PC-3 (cell line): ENCODE measurements at regions not wholly inside any gene's neighbourhood (a gene's known extent, or its start where the extent isn't known, plus 50 kb on each side); places are given as distances from the start of the nearest gene placed in this dataset.

Experiments
- ATAC-seq: fragments of 200-7000 bp; cut with Tn5 transposase; 2 replicates; pipeline ENCODE4 v1.9.1; 2020; ENCODE audit warnings: mild to moderate bottlenecking, moderate library complexity
- BruUV-seq: library from RNA; stranded (reverse); fragments of 400-500 nt; replicated peaks from 2 replicates; lab custom pipeline; 2021; lab: Mats Ljungman, UMichigan
- CTCF ChIA-PET: fragments of 300-600 bp; sonication (Branson Sonifier 250); formaldehyde crosslinking; loops from one replicate; lab custom pipeline; 2022; ENCODE audit warnings: antibody characterized with exemption; lab: Charles Lee
- POLR2A ChIA-PET: fragments of 300-600 bp; sonication (Branson Sonifier 250); formaldehyde crosslinking; loops from one replicate; lab custom pipeline; 2022; ENCODE audit warnings: antibody characterized with exemption; ENCODE audit not compliant: unreplicated experiment; lab: Charles Lee
- DNase-seq: peaks from one replicate; pipeline ENCODE4 v3.0.0-alpha.2; 2015
- H2AFZ ChIP-seq: fragments of 300-600 bp; sonication (generic); 2 replicates; pipeline ENCODE4 v1.6.0; 2016; ENCODE audit warnings: antibody characterized with exemption, low read length
- H3F3A ChIP-seq: fragments of 300-600 bp; sonication (generic); one replicate; pipeline ENCODE4 v1.6.0; 2017; ENCODE audit warnings: antibody characterized with exemption, low read length, control low read depth, mild to moderate bottlenecking; ENCODE audit not compliant: unreplicated experiment
- H3K27ac ChIP-seq: fragments of 300-600 bp; sonication (generic); 2 replicates; pipeline ENCODE4 v1.5.1; 2016; ENCODE audit warnings: mild to moderate bottlenecking, low read length
- H3K27me3 ChIP-seq: fragments of 300-600 bp; sonication (generic); 2 replicates; pipeline ENCODE4 v1.6.1; 2016; ENCODE audit warnings: low read length, mixed read lengths
- H3K36me3 ChIP-seq: fragments of 300-600 bp; sonication (generic); 2 replicates; pipeline ENCODE4 v1.6.1; 2016; ENCODE audit warnings: low read depth, mixed run types, low read length, mixed read lengths
- H3K4me1 ChIP-seq: fragments of 300-600 bp; sonication (generic); 2 replicates; pipeline ENCODE4 v1.5.1; 2016; ENCODE audit warnings: low read length; ENCODE audit not compliant: insufficient read depth
- H3K4me2 ChIP-seq: fragments of 300-600 bp; sonication (generic); 2 replicates; pipeline ENCODE4 v1.6.0; 2016; ENCODE audit warnings: low read length
- H3K4me3 ChIP-seq: fragments of 300-600 bp; sonication (generic); 2 replicates; pipeline ENCODE4 v1.5.1; 2016; ENCODE audit warnings: mild to moderate bottlenecking, low read length, mixed read lengths
- H3K79me2 ChIP-seq: fragments of 300-600 bp; sonication (generic); 2 replicates; pipeline ENCODE4 v1.6.1; 2017; ENCODE audit warnings: low read length, mixed read lengths
- H3K9ac ChIP-seq: fragments of 300-600 bp; sonication (generic); 2 replicates; pipeline ENCODE4 v1.6.0; 2016; ENCODE audit warnings: mild to moderate bottlenecking, low read length
- H3K9me2 ChIP-seq: fragments of 300-600 bp; sonication (generic); replicated peaks from 2 replicates; pipeline ENCODE4 v1.6.1; 2016; ENCODE audit warnings: mixed run types, low read length, mixed read lengths
- H3K9me3 ChIP-seq: fragments of 300-600 bp; sonication (generic); 2 replicates; pipeline ENCODE4 v1.6.1; 2016; ENCODE audit warnings: low read length, mixed read lengths
- H4K20me1 ChIP-seq: fragments of 300-600 bp; sonication (generic); 2 replicates; pipeline ENCODE4 v1.6.1; 2016; ENCODE audit warnings: low read length, mixed read lengths
- EZH2 ChIP-seq: fragments of 300-600 bp; sonication (generic); IDR thresholded peaks from one replicate; pipeline ENCODE4 v1.6.1; 2017; ENCODE audit warnings: antibody characterized with exemption, mild to moderate bottlenecking, low read length; ENCODE audit not compliant: unreplicated experiment
- EZH2phosphoT487 ChIP-seq: fragments of 300-600 bp; sonication (generic); IDR thresholded peaks from 2 replicates; pipeline ENCODE4 v1.6.1; 2018; ENCODE audit warnings: mild to moderate bottlenecking, antibody characterized with exemption, low read length, borderline replicate concordance
- intact Hi-C: fragments of 100-400 bp; cut with micrococcal nuclease; formaldehyde crosslinking; loops from 2 replicates; pipeline ENCODE4 v1.9.0; 2023
- TF ChIP-seq, protein P1 (sequence below): fragments of 300-600 bp; sonication (generic); conservative IDR thresholded peaks from 2 replicates; pipeline ENCODE4 v1.5.1; 2017; ENCODE audit warnings: antibody characterized with exemption, low read depth, mild to moderate bottlenecking, low read length

DNA sequence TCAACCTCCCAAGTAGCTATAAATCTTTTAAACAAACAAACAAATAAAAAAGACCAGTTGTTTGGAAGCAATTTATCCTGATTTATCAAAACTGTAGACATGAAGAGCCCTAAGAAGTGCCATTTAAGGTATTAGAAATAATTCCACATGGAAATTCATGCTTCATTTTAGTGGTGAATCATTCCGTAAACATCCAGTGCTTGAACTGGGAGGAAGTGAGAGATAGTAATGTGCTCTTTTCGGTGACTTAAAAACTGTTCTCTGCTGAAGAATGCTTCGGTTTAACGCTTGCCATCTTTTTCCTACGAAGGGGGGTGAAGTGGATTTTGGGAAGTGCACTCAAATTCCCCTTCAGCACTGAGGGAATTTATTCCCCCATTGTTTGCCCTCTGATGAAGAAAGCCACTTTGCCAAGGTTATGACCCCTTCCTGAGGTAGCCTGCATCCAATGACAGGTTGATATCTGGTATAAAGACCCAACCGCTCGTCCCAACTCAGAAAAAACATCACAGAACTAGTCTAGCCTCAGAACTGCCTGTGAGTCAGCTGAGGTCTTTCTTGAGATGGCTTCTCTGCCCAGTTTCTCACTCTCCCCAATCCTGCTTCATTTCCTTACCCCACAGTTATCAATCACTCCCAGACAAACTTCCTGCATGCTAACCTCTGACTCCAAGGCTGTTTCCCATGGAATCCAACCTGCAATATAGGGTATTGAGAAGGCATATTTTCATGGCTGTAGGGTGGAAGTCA, 244.1 kb downstream of the AEBP2 start:
- no TSS peak for BruUV-seq
- H3K9ac ChIP-seq, result no peak overlapping the region
- intact Hi-C loops, result no loop called here
- H4K20me1 ChIP-seq, result no peaks in the 10 kb centered on the region
- peaks cover 15% of the 10 kb centered on the region for H3K4me1 ChIP-seq
- H3K36me3 ChIP-seq, result no peaks in the 10 kb centered on the region
- POLR2A ChIA-PET, result no interaction called here
- H3K4me3 ChIP-seq, result no peak overlapping the region
- no peaks in the 10 kb centered on the region for H3K27me3 ChIP-seq
- H3K9me3 ChIP-seq, result no peaks in the 10 kb centered on the region
- no peaks in the 10 kb centered on the region for H3K9me2 ChIP-seq
- H3K4me2 ChIP-seq, result peak overlapping the region; percentile 44
- TF ChIP-seq EZH2 (no peak), EZH2phosphoT487 (no peak)
- TF ChIP-seq, protein P1, sequence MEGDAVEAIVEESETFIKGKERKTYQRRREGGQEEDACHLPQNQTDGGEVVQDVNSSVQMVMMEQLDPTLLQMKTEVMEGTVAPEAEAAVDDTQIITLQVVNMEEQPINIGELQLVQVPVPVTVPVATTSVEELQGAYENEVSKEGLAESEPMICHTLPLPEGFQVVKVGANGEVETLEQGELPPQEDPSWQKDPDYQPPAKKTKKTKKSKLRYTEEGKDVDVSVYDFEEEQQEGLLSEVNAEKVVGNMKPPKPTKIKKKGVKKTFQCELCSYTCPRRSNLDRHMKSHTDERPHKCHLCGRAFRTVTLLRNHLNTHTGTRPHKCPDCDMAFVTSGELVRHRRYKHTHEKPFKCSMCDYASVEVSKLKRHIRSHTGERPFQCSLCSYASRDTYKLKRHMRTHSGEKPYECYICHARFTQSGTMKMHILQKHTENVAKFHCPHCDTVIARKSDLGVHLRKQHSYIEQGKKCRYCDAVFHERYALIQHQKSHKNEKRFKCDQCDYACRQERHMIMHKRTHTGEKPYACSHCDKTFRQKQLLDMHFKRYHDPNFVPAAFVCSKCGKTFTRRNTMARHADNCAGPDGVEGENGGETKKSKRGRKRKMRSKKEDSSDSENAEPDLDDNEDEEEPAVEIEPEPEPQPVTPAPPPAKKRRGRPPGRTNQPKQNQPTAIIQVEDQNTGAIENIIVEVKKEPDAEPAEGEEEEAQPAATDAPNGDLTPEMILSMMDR, result no peak
- CTCF ChIA-PET, result no interaction called here
- peak; percentile 60 for DNase-seq
- peak; percentile 70 for ATAC-seq
- no peak overlapping the region for H2AFZ ChIP-seq
- H3K79me2 ChIP-seq, result no peaks in the 10 kb centered on the region
- no peaks in the 10 kb centered on the region for H3F3A ChIP-seq
- no peak overlapping the region for H3K27ac ChIP-seq

DNA sequence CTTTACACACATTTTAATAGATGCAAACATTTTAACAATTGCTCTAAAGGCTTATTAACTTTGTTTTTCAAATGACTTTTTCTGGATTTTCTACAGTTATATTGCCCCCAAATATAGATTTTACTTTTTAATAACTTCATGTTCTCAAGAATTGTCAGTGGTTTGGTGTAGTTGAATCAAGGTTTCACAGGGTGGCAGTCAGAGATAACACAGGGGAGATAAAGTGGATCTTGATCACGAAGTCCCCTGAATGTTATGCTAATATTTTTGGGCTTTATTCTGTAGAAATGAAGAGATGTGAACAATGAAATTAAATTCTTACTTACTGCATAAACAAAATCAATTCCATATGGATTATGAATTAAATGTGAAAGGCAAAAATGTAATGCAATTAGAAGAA, 248.1 kb downstream of the AEBP2 start:
- H3K4me1 ChIP-seq, result peaks cover 28% of the 10 kb centered on the region
- ATAC-seq, result no peak
- no peak for DNase-seq
- H3K9me3 ChIP-seq, result no peaks in the 10 kb centered on the region
- H3K9me2 ChIP-seq, result no peaks in the 10 kb centered on the region
- no peak overlapping the region for H3K4me3 ChIP-seq
- CTCF ChIA-PET, result no interaction called here
- POLR2A ChIA-PET, result no interaction called here
- no peaks in the 10 kb centered on the region for H3K79me2 ChIP-seq
- no peaks in the 10 kb centered on the region for H3F3A ChIP-seq
- intact Hi-C loops, result no loop called here
- TF ChIP-seq EZH2phosphoT487, result no peak
- TF ChIP-seq, protein P1, result no peak
- no peak for TF ChIP-seq EZH2
- no peaks in the 10 kb centered on the region for H4K20me1 ChIP-seq
- no peak overlapping the region for H2AFZ ChIP-seq
- H3K27ac ChIP-seq, result no peak overlapping the region
- no peaks in the 10 kb centered on the region for H3K36me3 ChIP-seq
- H3K27me3 ChIP-seq, result no peaks in the 10 kb centered on the region
- BruUV-seq, result no TSS peak
- H3K4me2 ChIP-seq, result no peak overlapping the region
- no peak overlapping the region for H3K9ac ChIP-seq

DNA sequence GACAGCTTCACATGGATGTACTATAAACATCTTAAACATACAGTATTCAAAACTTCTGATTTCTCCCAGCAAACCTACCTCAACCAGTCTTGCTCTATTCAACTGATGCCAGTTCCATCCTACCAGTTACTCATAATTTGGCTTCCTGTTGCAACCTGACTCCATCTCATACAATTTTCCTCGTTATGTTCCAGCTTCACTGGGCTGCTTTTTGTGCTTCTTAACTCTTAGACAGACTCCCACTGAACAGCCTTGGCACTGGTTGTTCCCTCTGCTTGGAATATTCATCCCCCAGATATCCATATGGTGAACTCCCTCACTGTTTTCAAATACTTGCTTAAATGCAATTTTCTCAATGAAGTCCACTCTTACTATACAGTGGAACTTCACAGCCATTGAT, 249.2 kb downstream of the AEBP2 start:
- Histone ChIP-seq H3K36me3 (no peaks in the 10 kb centered on the region), H3K9me3 (no peaks in the 10 kb centered on the region), H2AFZ (no peak overlapping the region), H3K27me3 (no peaks in the 10 kb centered on the region), H3K27ac (no peak overlapping the region), H3K4me1 (peaks cover 21% of the 10 kb centered on the region), H3K79me2 (no peaks in the 10 kb centered on the region), H3K9me2 (no peaks in the 10 kb centered on the region), H3K9ac (no peak overlapping the region), H4K20me1 (no peaks in the 10 kb centered on the region), H3K4me2 (no peak overlapping the region), H3F3A (no peaks in the 10 kb centered on the region), H3K4me3 (no peak overlapping the region)
- DNase-seq, result peak; percentile 56
- TF ChIP-seq EZH2phosphoT487, result no peak
- no peak for TF ChIP-seq EZH2
- TF ChIP-seq, protein P1, result no peak
- intact Hi-C loops, result no loop called here
- peak; percentile 68 for ATAC-seq
- BruUV-seq, result no TSS peak
- ChIA-PET POLR2A (interaction anchor here (0.7 kb wide), 1 partner anchor 69 kb away, joined by 4 read pairs; no protein-coding TSS in a partner anchor), CTCF (no interaction called here)
